ENCODE measurements at regions not wholly inside any gene's neighbourhood (a gene's known extent, or its start where the extent isn't known, plus 50 kb on each side); places are given as distances from the start of the nearest gene placed in this dataset.
A peak's percentile ranks its signal among the peaks of the same experiment; 100 is the strongest.

DNA sequence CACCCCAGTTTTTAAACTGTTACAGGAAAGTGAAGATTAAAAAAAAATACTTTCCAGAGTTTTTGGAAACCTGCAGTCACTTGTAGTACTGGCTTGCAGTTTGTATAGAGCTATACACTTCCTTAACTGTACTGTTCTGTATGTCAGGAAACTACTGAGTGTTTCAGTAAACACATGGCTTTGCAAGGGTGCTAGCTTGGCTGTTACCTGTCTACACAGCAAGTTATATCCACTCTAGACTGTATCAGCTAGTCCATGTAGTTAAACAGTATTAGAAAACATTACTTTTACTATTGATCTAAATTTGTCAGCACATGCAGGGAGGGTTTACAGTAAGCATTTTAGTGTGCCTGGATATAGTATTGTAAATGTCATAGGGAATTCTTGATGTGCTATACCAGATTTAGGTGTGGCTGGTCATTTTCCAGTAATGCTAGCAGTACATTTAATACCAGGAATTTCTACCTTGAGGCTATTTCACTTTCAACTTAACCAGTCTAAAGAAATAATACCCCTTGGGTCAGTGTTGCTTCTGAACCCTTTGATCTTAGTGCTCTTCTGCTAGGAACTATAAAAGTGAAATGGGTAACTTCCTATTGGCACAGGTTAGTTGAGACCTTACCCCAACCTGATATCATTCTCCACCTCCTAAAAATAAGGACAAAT, 192.3 kb upstream of the ANKRD50 start:
- no peak for DNase-seq
- TF ChIP-seq, protein P1, sequence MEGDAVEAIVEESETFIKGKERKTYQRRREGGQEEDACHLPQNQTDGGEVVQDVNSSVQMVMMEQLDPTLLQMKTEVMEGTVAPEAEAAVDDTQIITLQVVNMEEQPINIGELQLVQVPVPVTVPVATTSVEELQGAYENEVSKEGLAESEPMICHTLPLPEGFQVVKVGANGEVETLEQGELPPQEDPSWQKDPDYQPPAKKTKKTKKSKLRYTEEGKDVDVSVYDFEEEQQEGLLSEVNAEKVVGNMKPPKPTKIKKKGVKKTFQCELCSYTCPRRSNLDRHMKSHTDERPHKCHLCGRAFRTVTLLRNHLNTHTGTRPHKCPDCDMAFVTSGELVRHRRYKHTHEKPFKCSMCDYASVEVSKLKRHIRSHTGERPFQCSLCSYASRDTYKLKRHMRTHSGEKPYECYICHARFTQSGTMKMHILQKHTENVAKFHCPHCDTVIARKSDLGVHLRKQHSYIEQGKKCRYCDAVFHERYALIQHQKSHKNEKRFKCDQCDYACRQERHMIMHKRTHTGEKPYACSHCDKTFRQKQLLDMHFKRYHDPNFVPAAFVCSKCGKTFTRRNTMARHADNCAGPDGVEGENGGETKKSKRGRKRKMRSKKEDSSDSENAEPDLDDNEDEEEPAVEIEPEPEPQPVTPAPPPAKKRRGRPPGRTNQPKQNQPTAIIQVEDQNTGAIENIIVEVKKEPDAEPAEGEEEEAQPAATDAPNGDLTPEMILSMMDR (IDR thresholded peaks at IDR 0.05; ENCODE audit: borderline replicate concordance), result no peak
- H3K27ac ChIP-seq (replicated peaks), result peak overlapping the region; percentile 65
- H3K4me3 ChIP-seq, result no peak overlapping the region
- H3K4me1 ChIP-seq, result peaks cover 18% of the 10 kb centered on the region
- no peaks in the 10 kb centered on the region for H3K36me3 ChIP-seq
- H3K9me3 ChIP-seq (replicated peaks), result no peaks in the 10 kb centered on the region
- intact Hi-C loops (cut with micrococcal nuclease), result no loop called here
- no peaks in the 10 kb centered on the region for H3K27me3 ChIP-seq (ENCODE audit: low read depth)

DNA sequence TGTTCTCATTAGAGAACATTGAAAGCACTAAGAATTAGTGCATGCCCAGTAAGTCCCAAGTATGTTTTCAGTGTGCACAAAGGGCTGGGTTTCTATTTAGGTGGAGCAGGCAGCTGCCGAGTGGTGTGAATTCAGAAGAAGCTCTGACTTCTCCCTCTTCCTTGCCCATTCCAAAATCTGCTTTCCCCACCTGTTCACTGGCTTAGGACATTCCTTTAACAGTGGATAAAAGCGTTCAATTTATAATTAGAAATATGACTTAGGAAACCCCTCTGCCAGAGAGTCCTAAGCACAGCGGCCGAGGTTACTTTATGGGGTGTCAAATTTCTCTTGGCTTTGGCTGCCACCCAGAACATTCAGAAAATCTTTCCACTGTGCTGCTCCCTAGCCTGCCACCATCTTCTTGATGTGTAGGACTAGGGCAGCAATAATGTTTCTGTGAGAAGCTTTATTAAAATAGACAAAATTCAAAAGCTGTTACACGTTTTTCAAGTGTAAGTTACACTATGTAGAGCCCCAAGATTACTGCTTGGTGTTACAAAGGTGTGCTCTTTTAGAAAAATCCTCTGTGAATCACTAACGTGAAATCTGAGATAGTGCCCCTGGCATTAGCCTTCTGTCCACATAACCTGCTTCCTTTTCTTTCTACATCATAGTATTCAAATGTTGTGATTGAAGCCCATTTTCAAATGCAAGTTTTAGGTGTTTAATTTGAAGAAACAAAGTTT, 191.6 kb upstream of the ANKRD50 start:
- H3K4me3 ChIP-seq, result peak overlapping the region; percentile 47
- peak overlapping the region; percentile 65 for H3K27ac ChIP-seq (replicated peaks)
- no peaks in the 10 kb centered on the region for H3K9me3 ChIP-seq (replicated peaks)
- H3K27me3 ChIP-seq (ENCODE audit: low read depth), result no peaks in the 10 kb centered on the region
- intact Hi-C loops (cut with micrococcal nuclease), result no loop called here
- TF ChIP-seq, protein P1 (IDR thresholded peaks at IDR 0.05; ENCODE audit: borderline replicate concordance), result no peak
- peak; percentile 18 for DNase-seq
- H3K4me1 ChIP-seq, result peaks cover 18% of the 10 kb centered on the region
- H3K36me3 ChIP-seq, result no peaks in the 10 kb centered on the region

DNA sequence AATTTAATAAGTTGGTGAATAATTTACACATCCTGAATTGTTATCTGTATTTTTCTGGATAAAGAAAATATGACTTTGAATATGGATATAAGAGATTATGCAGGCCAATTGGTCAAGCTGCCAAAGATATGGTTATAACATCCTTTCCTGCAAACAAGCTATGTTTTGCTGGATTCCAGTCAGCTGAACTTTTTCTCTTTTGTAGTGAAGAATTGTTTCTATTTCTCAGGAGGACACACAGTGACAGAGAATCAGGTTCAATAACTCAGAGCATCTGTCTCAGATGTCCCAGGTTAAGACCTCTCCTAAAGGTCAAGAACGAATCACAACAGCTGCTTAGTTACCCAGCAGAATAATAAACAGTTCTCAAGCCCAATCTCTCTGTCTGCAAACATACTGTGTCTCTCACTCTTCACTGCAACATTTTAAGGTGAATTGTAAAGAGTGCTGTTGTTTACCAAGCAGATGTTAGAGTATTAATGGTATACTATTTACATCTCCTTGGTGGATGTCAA, 189.5 kb upstream of the ANKRD50 start:
- Histone ChIP-seq H3K4me3 (no peak overlapping the region), H3K27ac (replicated peaks) (no peak overlapping the region), H3K36me3 (no peaks in the 10 kb centered on the region), H3K9me3 (replicated peaks) (no peaks in the 10 kb centered on the region), H3K4me1 (peaks cover 18% of the 10 kb centered on the region), H3K27me3 (ENCODE audit: low read depth) (no peaks in the 10 kb centered on the region)
- TF ChIP-seq, protein P1 (IDR thresholded peaks at IDR 0.05; ENCODE audit: borderline replicate concordance), result no peak
- intact Hi-C loops (cut with micrococcal nuclease), result no loop called here
- no peak for DNase-seq

DNA sequence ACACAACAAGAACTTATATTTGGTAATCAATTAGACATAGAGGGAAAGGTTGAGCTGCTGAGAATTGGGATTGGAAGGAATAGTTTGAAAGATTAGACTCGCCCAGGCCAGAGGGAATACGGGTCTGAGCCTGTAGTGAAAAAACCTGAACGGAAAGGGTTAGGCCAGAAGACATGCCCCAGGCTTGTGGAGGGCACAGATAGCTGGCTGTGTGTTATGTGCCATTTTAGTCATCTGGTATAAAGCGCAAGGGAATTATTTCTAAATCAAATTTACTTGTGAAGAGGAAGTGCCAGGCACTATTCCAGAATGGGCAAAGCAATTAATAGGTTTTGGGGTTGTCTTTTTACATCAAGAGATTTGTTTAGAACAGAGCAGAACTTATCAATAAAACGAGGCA, 187.5 kb upstream of the ANKRD50 start:
- no peaks in the 10 kb centered on the region for H3K36me3 ChIP-seq
- H3K27me3 ChIP-seq (ENCODE audit: low read depth), result no peaks in the 10 kb centered on the region
- no peaks in the 10 kb centered on the region for H3K9me3 ChIP-seq (replicated peaks)
- intact Hi-C loops (cut with micrococcal nuclease), result no loop called here
- H3K4me1 ChIP-seq, result peaks cover 18% of the 10 kb centered on the region
- no peak for DNase-seq
- no peak overlapping the region for H3K4me3 ChIP-seq
- TF ChIP-seq, protein P1 (IDR thresholded peaks at IDR 0.05; ENCODE audit: borderline replicate concordance), result no peak
- no peak overlapping the region for H3K27ac ChIP-seq (replicated peaks)

DNA sequence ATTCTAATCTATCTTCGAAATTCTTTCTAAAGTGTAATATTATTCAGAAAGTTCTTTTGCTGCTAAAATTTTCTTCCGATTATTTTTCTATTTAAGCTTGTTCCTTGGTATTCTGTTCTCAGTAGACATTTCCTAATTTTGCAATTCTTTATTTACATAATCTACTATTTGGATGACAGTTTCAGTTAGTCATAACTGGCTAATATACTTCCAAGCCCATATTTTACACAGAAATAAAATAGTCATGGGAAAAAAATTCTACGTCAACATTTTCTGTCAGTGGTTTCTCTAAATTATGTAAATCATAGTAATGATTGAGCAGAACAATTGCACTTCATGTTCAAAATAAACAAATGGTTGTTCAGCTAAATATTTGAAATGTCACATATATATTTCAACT, 178.0 kb upstream of the ANKRD50 start:
- intact Hi-C loops (cut with micrococcal nuclease), result no loop called here
- Histone ChIP-seq H3K27ac (replicated peaks) (no peak overlapping the region), H3K4me1 (no peaks in the 10 kb centered on the region), H3K4me3 (no peak overlapping the region), H3K36me3 (no peaks in the 10 kb centered on the region), H3K27me3 (ENCODE audit: low read depth) (no peaks in the 10 kb centered on the region), H3K9me3 (replicated peaks) (no peaks in the 10 kb centered on the region)
- DNase-seq, result no peak
- TF ChIP-seq, protein P1 (IDR thresholded peaks at IDR 0.05; ENCODE audit: borderline replicate concordance), result no peak
